Upper lobe of left lung (tissue), 6 donors: ENCODE measurements at regions not wholly inside any gene's neighbourhood (a gene's known extent, or its start where the extent isn't known, plus 50 kb on each side); places are given as distances from the start of the nearest gene placed in this dataset.

Experiments used
- ATAC-seq, 2 donors: fragments of 200-7000 bp; cut with Tn5 transposase; one replicate each; pipeline ENCODE4 v1.9.1; 2022; ENCODE audit warnings: mild to moderate bottlenecking in 2 of 2, moderate library complexity in 2 of 2; ENCODE audit not compliant: low FRiP score in 2 of 2
- DNase-seq, 2 donors: peaks; one replicate each; pipeline ENCODE4 v3.0.0-alpha.2; 2019 to 2020
- H3K27ac ChIP-seq, 4 donors: fragments of 200-600 bp; sonication (generic); one replicate each; pipeline ENCODE4 v1.5.1; 2016 to 2019
- H3K27me3 ChIP-seq, 4 donors: fragments of 200-600 bp; sonication (generic); one replicate each; pipeline ENCODE4 v1.5.1; 2017 to 2019
- H3K36me3 ChIP-seq, 4 donors: fragments of 200-600 bp; sonication (generic); one replicate each; pipeline ENCODE4 v1.5.1; 2016 to 2019
- H3K4me1 ChIP-seq, 4 donors: fragments of 200-600 bp; sonication (generic); one replicate each; pipeline ENCODE4 v1.5.1; 2018 to 2019
- H3K4me3 ChIP-seq, 4 donors: fragments of 200-600 bp; sonication (generic); one replicate each; pipeline ENCODE4 v1.5.1; 2017 to 2019; ENCODE audit warnings: mild to moderate bottlenecking in 2 of 4, moderate library complexity in 1 of 4
- H3K9me3 ChIP-seq, 4 donors: fragments of 200-600 bp; sonication (generic); one replicate each; pipeline ENCODE4 v1.5.1; 2018 to 2019
- CTCF ChIP-seq, 6 experiments: fragments of 450-650 bp in 4 of 6; fragments of 200-600 bp in 2 of 6; sonication (generic) in 2 of 6; IDR thresholded peaks; one replicate each; pipeline ENCODE4 v1.5.1; 2016 to 2019; ENCODE audit warnings: antibody characterized with exemption in 6 of 6
- EP300 ChIP-seq, 4 donors: sonication (generic); formaldehyde crosslinking; IDR thresholded peaks; one replicate each; pipeline ENCODE4 v1.5.1; 2017; ENCODE audit warnings: antibody characterized with exemption in 4 of 4, control low read depth in 2 of 4
- POLR2A ChIP-seq, 4 donors: fragments of 450-650 bp; IDR thresholded peaks; one replicate each; pipeline ENCODE4 v1.5.1; 2016 to 2017; ENCODE audit warnings: antibody characterized with exemption in 4 of 4, mild to moderate bottlenecking in 2 of 4
- POLR2AphosphoS5 ChIP-seq, 2 donors: sonication (generic); formaldehyde crosslinking; IDR thresholded peaks; one replicate each; pipeline ENCODE4 v1.5.1; 2017; ENCODE audit warnings: antibody characterized with exemption in 2 of 2
- whole genome bisulfite sequencing, 2 donors: methylation state at CpG; one replicate each; pipeline ENCODE4 v1.1.5; 2017 to 2018; 5-methylcytosine and 5-hydroxymethylcytosine counted together
- donor health status: DM: no; HTN: no; CAD: no; lungs with moderate emphysema.
- donor health status: DM: no; HTN: yes; CAD: no; lungs with severe emphysema.

GRCh38 chr7:115474137-115474536 is 552.2 kb downstream of the MDFIC start:
- Histone ChIP-seq H3K4me1 (peaks cover 10 to 12% (median 11%) of the 10 kb centered on the region in 4 donors), H3K27ac (no peak overlapping the region), H3K9me3 (no peaks in the 10 kb centered on the region), H3K27me3 (no peaks in the 10 kb centered on the region), H3K36me3 (no peaks in the 10 kb centered on the region), H3K4me3 (no peak overlapping the region)
- no peak for TF ChIP-seq POLR2A (IDR thresholded peaks at IDR 0.05)
- TF ChIP-seq CTCF (IDR thresholded peaks at IDR 0.05) = no peak
- no peak for TF ChIP-seq EP300 (IDR thresholded peaks at IDR 0.05)
- no peak for TF ChIP-seq POLR2AphosphoS5 (IDR thresholded peaks at IDR 0.05)
- DNase-seq = no peak
- ATAC-seq = no peak
- WGBS, 2 donors = 88 to 93% methylated on average over 5 of the region's 5 CpGs

GRCh38 chr7:115471891-115472290 is 550.0 kb downstream of the MDFIC start:
- Histone ChIP-seq H3K36me3 (no peaks in the 10 kb centered on the region), H3K27ac (no peak overlapping the region), H3K9me3 (no peaks in the 10 kb centered on the region), H3K27me3 (no peaks in the 10 kb centered on the region), H3K4me3 (no peak overlapping the region), H3K4me1 (peaks cover 2 to 4% (median 3%) of the 10 kb centered on the region in 4 donors)
- 91 to 95% methylated on average over 1 of the region's 1 CpG for WGBS, 2 donors
- no peak for DNase-seq
- no peak for ATAC-seq
- TF ChIP-seq POLR2A (IDR thresholded peaks at IDR 0.05) = no peak
- no peak for TF ChIP-seq EP300 (IDR thresholded peaks at IDR 0.05)
- TF ChIP-seq CTCF (IDR thresholded peaks at IDR 0.05) = no peak
- TF ChIP-seq POLR2AphosphoS5 (IDR thresholded peaks at IDR 0.05) = no peak

GRCh38 chr7:115462301-115463015 is 540.6 kb downstream of the MDFIC start:
- 96 to 97% methylated on average over 3 of the region's 3 CpGs for WGBS, 2 donors
- ATAC-seq = no peak
- no peaks in the 10 kb centered on the region for H3K27me3 ChIP-seq

GRCh38 chr7:115449689-115450088 is 527.8 kb downstream of the MDFIC start:
- H3K4me3 ChIP-seq = no peak overlapping the region
- no peaks in the 10 kb centered on the region for H3K4me1 ChIP-seq
- H3K27me3 ChIP-seq = no peaks in the 10 kb centered on the region
- H3K27ac ChIP-seq = no peak overlapping the region
- no peaks in the 10 kb centered on the region for H3K9me3 ChIP-seq
- no peak for TF ChIP-seq EP300 (IDR thresholded peaks at IDR 0.05)
- no peak for TF ChIP-seq CTCF (IDR thresholded peaks at IDR 0.05)
- no peak for TF ChIP-seq POLR2A (IDR thresholded peaks at IDR 0.05)
- TF ChIP-seq POLR2AphosphoS5 (IDR thresholded peaks at IDR 0.05) = no peak
- DNase-seq = no peak
- ATAC-seq = no peak
- H3K36me3 ChIP-seq = no peaks in the 10 kb centered on the region
- WGBS, 2 donors = 95 to 96% methylated on average over 3 of the region's 3 CpGs

More at GRCh38 chr7:115462301-115463015, 540.6 kb downstream of the MDFIC start:
- Histone ChIP-seq H3K27ac (no peak overlapping the region), H3K9me3 (no peaks in the 10 kb centered on the region), H3K4me1 (no peaks in the 10 kb centered on the region), H3K36me3 (no peaks in the 10 kb centered on the region), H3K4me3 (no peak overlapping the region)
- TF ChIP-seq EP300 (IDR thresholded peaks at IDR 0.05) (no peak), POLR2A (IDR thresholded peaks at IDR 0.05) (no peak), CTCF (IDR thresholded peaks at IDR 0.05) (no peak), POLR2AphosphoS5 (IDR thresholded peaks at IDR 0.05) (no peak)
- no peak for DNase-seq

- no peak overlapping the region for H3K27ac ChIP-seq
- H3K9me3 ChIP-seq = no peaks in the 10 kb centered on the region
- no peaks in the 10 kb centered on the region for H3K36me3 ChIP-seq
- no peaks in the 10 kb centered on the region for H3K4me1 ChIP-seq
- ATAC-seq (no peak), DNase-seq (no peak)
- no peak for TF ChIP-seq POLR2AphosphoS5 (IDR thresholded peaks at IDR 0.05)
- no peak for TF ChIP-seq EP300 (IDR thresholded peaks at IDR 0.05)
- no peak for TF ChIP-seq CTCF (IDR thresholded peaks at IDR 0.05)
- TF ChIP-seq POLR2A (IDR thresholded peaks at IDR 0.05) = no peak
- 89 to 92% methylated on average over 2 of the region's 2 CpGs for WGBS, 2 donors
- H3K4me3 ChIP-seq = no peak overlapping the region
- no peaks in the 10 kb centered on the region for H3K27me3 ChIP-seq
These were observed 525.6 kb downstream of the MDFIC start for GRCh38 chr7:115447495-115447894.
